ENCODE measurements at regions not wholly inside any gene's neighbourhood (a gene's known extent, or its start where the extent isn't known, plus 50 kb on each side); places are given as distances from the start of the nearest gene placed in this dataset.
"Not testable (repeated sequence)": the region's sequence is repeated elsewhere in the genome, so short reads cannot be mapped to it uniquely, and the experiment has no call there.

DNA sequence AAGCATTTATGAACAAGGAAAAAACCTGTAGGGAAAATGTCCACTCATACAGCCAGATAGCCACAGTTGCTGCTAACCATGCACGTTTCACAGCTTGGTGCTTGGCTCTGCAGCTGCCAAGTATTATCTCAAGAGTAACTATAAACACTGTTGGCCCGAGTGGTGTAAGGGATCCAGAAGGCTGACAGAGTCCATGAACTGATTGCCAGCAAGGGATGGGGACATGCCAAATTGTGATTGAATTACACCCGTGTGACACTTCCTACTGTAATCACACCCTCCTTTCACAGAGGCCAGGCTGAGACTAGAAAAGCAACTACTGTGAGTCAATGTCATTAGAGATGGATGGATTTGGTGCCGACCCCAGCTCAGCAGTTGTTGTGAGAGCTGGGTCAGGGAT is 223.9 kb upstream of the ANKRD50 start:
- POLR2A ChIA-PET: no interaction called here
- H3K27me3 Mint-ChIP-seq: no peaks in the 10 kb centered on the region
- no peaks in the 10 kb centered on the region for H3K36me3 Mint-ChIP-seq (ENCODE audit: low read depth)
- no peak overlapping the region for H3K27ac Mint-ChIP-seq
- no peaks in the 10 kb centered on the region for H3K4me1 Mint-ChIP-seq
- H3K4me3 Mint-ChIP-seq: no peak overlapping the region
- H3K9me3 Mint-ChIP-seq: no peaks in the 10 kb centered on the region
- CTCF ChIA-PET: no interaction called here
- no peak for DNase-seq

DNA sequence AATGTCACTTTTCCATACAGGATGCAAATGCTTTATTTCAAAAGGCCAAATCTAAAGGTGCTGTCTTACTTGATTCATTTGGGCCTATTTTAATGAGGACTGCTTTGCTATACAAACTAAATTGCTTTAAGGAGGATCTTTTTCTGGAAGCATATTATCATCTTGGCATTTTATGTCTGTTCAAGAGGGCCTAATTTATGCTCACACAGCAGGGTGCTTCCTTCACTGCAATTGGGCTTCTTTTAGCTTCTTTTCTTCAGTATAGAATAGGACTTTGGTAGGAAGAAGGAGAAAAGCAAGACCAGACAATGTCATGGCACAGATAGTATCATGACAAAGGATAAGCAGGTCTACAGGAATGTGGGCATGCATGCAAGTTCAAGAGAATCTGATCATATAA is 222.4 kb upstream of the ANKRD50 start:
- no peak overlapping the region for H3K4me3 Mint-ChIP-seq

DNA sequence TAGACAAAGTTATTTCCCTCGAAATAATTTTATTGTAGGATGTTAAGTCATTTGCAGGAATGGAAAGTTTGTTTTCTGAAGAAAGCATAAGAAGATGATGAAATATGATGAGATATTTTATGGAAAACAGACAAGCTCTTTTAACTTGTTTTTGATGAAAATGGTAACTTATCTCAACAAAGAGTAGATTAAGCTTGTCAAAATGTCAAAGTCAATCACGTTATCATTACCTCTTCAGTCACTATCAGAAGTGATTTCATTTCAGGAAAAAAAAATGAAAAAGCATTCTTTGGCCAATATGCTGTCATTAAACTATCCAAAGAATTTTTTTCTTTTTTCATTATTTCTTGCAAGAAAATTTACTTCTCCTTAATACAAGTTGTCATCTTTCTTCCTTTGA is 221.0 kb upstream of the ANKRD50 start:
- ChIA-PET CTCF (no interaction called here), POLR2A (no interaction called here)
- no peak for DNase-seq
- Mint-ChIP-seq H3K4me3 (no peak overlapping the region), H3K27ac (no peak overlapping the region), H3K27me3 (no peaks in the 10 kb centered on the region), H3K36me3 (ENCODE audit: low read depth) (no peaks in the 10 kb centered on the region), H3K4me1 (no peaks in the 10 kb centered on the region), H3K9me3 (no peaks in the 10 kb centered on the region)

More for the DNA sequence above, 222.4 kb upstream of the ANKRD50 start:
- POLR2A ChIA-PET: no interaction called here
- DNase-seq: no peak
- CTCF ChIA-PET: no interaction called here
- Mint-ChIP-seq H3K4me1 (no peaks in the 10 kb centered on the region), H3K27ac (no peak overlapping the region), H3K36me3 (ENCODE audit: low read depth) (no peaks in the 10 kb centered on the region), H3K9me3 (no peaks in the 10 kb centered on the region), H3K27me3 (no peaks in the 10 kb centered on the region)

DNA sequence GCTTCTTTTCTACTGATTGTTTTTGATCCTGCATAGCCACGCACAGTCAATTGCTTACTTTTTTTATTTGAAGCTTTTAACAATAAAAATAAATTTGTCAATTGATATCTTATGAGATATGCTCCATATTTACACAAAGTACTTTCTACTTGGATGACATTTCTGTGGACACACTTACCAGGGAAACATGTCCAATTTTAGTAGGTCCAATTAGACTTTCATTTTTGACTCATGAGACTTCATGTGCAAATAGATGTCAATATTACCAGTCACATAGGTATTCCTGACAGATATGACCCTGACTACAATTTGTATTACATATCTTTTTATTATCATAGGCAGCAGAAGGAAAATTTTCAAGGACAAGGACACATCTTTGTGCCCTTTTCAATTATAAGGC is 219.9 kb upstream of the ANKRD50 start:
- no peaks in the 10 kb centered on the region for H3K27me3 Mint-ChIP-seq
- POLR2A ChIA-PET: no interaction called here
- no peak overlapping the region for H3K27ac Mint-ChIP-seq
- no peak overlapping the region for H3K4me3 Mint-ChIP-seq
- H3K9me3 Mint-ChIP-seq: no peaks in the 10 kb centered on the region
- CTCF ChIA-PET: no interaction called here
- H3K36me3 Mint-ChIP-seq (ENCODE audit: low read depth): no peaks in the 10 kb centered on the region
- H3K4me1 Mint-ChIP-seq: no peaks in the 10 kb centered on the region
- DNase-seq: no peak

DNA sequence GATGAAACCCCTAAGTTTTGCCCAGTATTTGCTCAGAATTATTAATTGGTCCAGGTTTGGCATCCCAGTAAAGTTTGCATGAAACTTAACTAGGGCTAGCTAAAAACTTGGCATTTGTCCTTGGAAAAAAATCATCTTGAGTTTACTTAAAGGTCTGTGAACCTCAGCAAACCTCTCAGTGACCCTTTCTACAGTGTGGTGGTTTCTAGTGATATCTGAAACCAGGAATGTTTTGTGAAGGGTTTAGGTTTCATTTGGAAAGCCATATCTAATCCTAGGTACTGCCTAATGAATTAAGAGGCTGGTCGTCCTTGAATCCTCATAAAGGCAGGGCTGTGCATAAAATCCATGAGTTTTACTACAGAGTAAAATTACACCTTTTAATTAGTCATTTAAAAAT is 218.5 kb upstream of the ANKRD50 start:
- Mint-ChIP-seq H3K27ac (no peak overlapping the region), H3K36me3 (ENCODE audit: low read depth) (no peaks in the 10 kb centered on the region), H3K9me3 (no peaks in the 10 kb centered on the region), H3K4me1 (no peaks in the 10 kb centered on the region), H3K4me3 (no peak overlapping the region), H3K27me3 (no peaks in the 10 kb centered on the region)
- POLR2A ChIA-PET: no interaction called here
- DNase-seq: no peak
- CTCF ChIA-PET: no interaction called here

DNA sequence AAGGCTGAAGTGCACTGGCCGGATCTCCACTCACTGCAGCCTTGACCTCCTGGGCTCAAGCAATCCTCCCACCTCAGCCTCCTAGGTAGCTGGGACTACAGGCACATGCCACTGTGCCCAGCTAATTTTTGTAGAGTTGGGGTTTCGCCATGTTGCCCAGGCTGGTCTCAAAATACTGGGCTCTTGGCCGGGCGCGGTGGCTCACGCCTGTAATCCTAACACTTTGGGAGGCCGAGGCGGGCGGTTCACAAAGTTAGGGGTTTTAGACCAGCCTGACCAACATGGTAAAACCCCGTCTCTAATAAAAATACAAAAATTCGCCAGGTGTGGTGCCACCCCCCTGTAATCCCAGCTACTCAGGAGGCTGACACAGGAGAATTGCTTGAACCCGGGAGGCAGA is 210.2 kb upstream of the ANKRD50 start:
- H3K4me3 Mint-ChIP-seq; H3K36me3 Mint-ChIP-seq (ENCODE audit: low read depth); H3K9me3 Mint-ChIP-seq; CTCF ChIA-PET; POLR2A ChIA-PET; DNase-seq; H3K4me1 Mint-ChIP-seq; H3K27me3 Mint-ChIP-seq; H3K27ac Mint-ChIP-seq: not testable (repeated sequence)

DNA sequence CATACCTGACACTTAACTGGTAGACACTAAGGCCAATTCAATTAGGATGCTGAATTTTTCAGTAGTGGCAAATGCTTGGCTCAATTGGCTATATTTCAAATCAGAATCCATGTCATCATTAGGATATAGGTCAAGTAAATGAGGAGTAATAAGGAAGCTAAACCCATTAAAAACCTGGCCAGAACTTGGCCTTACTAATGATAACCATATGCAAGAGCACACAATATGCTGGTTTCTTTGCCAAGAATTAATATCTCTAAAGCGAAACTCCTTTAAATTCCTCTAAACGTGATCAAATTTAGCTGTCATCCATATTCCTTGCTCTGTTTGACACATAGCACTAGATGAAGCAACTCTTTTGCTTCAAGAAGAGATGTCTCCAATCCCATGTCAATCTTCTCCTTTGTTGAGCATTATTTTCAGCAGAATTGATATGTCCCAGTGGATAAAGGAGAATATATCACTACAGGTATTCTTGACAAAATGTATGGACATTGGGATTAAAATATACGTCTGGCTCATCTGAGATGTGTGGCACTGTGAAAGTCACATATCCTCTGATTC is 206.1 kb upstream of the ANKRD50 start:
- no peak overlapping the region for H3K4me3 Mint-ChIP-seq
- ChIA-PET CTCF (no interaction called here), POLR2A (no interaction called here)
- H3K27ac Mint-ChIP-seq: no peak overlapping the region
- H3K36me3 Mint-ChIP-seq (ENCODE audit: low read depth): no peaks in the 10 kb centered on the region
- H3K4me1 Mint-ChIP-seq: no peaks in the 10 kb centered on the region
- H3K9me3 Mint-ChIP-seq: peaks cover 5% of the 10 kb centered on the region
- no peak for DNase-seq
- no peaks in the 10 kb centered on the region for H3K27me3 Mint-ChIP-seq

DNA sequence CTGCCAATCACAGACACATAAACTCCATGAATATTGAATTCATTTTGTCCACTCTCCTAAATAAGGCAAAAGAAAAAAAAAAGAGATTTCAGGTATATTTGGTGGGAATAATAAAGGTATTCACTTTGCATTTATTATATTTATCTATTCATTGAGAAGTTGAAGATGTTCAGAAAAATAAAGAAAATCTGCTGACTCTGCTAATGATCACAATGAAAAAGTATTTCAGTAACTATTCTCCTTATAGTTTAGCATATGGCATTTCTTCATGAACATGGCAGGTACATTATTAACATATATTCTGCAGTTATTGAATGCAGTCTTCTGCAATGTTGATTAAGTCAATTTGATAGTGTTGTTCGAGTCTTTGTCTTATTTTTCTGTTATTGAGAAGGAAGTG is 202.5 kb upstream of the ANKRD50 start:
- Mint-ChIP-seq H3K27ac (no peak overlapping the region), H3K27me3 (no peaks in the 10 kb centered on the region), H3K4me1 (no peaks in the 10 kb centered on the region), H3K4me3 (no peak overlapping the region), H3K9me3 (peaks cover 7% of the 10 kb centered on the region), H3K36me3 (ENCODE audit: low read depth) (no peaks in the 10 kb centered on the region)
- POLR2A ChIA-PET: no interaction called here
- CTCF ChIA-PET: no interaction called here
- DNase-seq: no peak

DNA sequence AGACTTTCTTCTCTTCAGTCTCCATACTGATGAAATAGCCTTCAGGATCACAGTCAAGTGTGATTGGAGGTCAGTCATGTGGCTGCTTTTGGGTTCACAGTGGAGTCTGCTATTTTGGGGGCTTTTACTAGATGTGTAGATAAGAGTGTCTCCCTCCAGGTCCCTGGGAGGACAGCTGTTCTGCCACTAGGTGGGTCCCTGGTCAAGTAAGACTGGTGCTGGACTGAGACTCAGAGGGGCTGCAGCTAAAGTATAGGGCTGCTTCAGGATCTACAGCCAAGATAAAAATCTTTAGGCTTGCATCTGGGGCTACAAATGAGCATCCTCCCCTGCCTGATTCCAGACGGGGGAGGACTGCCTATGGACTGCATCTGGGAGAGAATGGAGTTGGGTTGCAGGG is 200.7 kb upstream of the ANKRD50 start:
- CTCF ChIA-PET: no interaction called here
- DNase-seq: no peak
- Mint-ChIP-seq H3K36me3 (ENCODE audit: low read depth) (no peaks in the 10 kb centered on the region), H3K9me3 (peaks cover 7% of the 10 kb centered on the region), H3K27ac (no peak overlapping the region), H3K4me3 (no peak overlapping the region), H3K4me1 (no peaks in the 10 kb centered on the region), H3K27me3 (no peaks in the 10 kb centered on the region)
- POLR2A ChIA-PET: no interaction called here

DNA sequence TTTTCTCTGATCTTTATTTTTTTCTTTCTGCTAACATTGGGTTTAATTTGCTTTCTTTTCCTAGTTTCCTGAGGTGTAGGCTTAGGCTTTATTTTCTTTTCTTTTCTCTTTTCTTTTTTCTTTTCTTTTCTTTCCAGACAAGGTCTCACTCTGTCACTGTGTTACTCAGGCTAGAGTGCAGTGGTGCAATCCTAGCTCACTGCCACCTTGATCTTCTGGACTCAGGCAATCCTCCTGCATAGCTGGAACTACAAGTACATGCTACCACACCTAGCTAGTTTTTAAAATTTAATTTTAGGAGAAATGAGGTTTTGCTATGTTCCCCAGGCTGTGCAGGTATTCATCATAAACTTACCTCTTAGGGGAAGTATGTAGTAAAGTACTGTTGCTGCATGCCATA is 197.8 kb upstream of the ANKRD50 start:
- POLR2A ChIA-PET: no interaction called here
- peaks cover 5% of the 10 kb centered on the region for H3K9me3 Mint-ChIP-seq
- H3K27me3 Mint-ChIP-seq: no peaks in the 10 kb centered on the region
- H3K36me3 Mint-ChIP-seq (ENCODE audit: low read depth): no peaks in the 10 kb centered on the region
- no peaks in the 10 kb centered on the region for H3K4me1 Mint-ChIP-seq
- DNase-seq: no peak
- H3K27ac Mint-ChIP-seq: no peak overlapping the region
- CTCF ChIA-PET: no interaction called here
- H3K4me3 Mint-ChIP-seq: no peak overlapping the region

DNA sequence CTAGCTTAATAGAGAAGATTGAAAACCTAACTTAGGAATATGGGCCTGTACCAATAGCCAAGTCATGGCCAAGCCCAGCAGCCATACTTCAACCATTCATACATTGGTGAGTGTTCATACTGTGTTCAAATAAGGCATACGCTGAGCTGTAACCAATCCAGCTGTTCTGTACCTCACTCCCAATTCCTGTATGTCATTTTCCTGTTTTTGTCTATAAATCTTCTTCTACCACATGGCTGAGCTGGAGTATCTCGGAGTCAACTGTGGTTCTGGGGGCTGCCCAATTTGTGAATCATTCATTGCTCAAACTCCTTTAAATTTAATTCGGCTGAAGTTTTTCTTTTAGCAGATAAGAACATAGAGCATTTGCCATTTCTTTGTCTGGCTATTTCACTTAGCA is 195.3 kb upstream of the ANKRD50 start:
- Mint-ChIP-seq H3K27me3 (no peaks in the 10 kb centered on the region), H3K4me3 (no peak overlapping the region), H3K27ac (no peak overlapping the region), H3K9me3 (peaks cover 2% of the 10 kb centered on the region), H3K4me1 (no peaks in the 10 kb centered on the region), H3K36me3 (ENCODE audit: low read depth) (no peaks in the 10 kb centered on the region)
- ChIA-PET POLR2A (no interaction called here), CTCF (no interaction called here)
- no peak for DNase-seq

DNA sequence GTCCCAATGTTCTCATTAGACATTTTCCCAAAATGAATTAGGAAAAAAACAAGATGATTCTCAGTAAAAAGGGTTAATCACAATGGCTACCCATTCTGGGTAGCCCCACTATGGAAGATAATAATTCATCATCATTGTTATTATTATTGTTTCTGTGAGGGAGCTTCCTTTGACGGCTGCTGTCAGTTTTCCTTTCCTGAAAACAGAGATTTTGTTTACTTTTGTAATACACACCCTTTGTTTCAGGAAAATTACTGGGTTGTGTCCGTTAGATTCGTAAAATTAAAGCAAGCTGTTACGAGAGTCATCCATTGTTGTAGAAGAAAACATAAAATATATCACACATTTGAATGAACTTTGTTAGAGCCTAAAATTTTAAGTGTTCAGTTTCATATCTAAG is 192.9 kb upstream of the ANKRD50 start:
- no peak overlapping the region for H3K4me3 Mint-ChIP-seq

DNA sequence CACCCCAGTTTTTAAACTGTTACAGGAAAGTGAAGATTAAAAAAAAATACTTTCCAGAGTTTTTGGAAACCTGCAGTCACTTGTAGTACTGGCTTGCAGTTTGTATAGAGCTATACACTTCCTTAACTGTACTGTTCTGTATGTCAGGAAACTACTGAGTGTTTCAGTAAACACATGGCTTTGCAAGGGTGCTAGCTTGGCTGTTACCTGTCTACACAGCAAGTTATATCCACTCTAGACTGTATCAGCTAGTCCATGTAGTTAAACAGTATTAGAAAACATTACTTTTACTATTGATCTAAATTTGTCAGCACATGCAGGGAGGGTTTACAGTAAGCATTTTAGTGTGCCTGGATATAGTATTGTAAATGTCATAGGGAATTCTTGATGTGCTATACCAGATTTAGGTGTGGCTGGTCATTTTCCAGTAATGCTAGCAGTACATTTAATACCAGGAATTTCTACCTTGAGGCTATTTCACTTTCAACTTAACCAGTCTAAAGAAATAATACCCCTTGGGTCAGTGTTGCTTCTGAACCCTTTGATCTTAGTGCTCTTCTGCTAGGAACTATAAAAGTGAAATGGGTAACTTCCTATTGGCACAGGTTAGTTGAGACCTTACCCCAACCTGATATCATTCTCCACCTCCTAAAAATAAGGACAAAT is 192.3 kb upstream of the ANKRD50 start:
- CTCF ChIA-PET: no interaction called here
- Mint-ChIP-seq H3K9me3 (no peaks in the 10 kb centered on the region), H3K27me3 (no peaks in the 10 kb centered on the region), H3K27ac (no peak overlapping the region), H3K36me3 (ENCODE audit: low read depth) (no peaks in the 10 kb centered on the region), H3K4me1 (no peaks in the 10 kb centered on the region), H3K4me3 (no peak overlapping the region)
- POLR2A ChIA-PET: no interaction called here
- no peak for DNase-seq

More for the DNA sequence above, 192.9 kb upstream of the ANKRD50 start:
- Mint-ChIP-seq H3K4me1 (no peaks in the 10 kb centered on the region), H3K9me3 (no peaks in the 10 kb centered on the region), H3K27ac (no peak overlapping the region), H3K36me3 (ENCODE audit: low read depth) (no peaks in the 10 kb centered on the region), H3K27me3 (no peaks in the 10 kb centered on the region)
- ChIA-PET CTCF (no interaction called here), POLR2A (no interaction called here)
- DNase-seq: no peak

DNA sequence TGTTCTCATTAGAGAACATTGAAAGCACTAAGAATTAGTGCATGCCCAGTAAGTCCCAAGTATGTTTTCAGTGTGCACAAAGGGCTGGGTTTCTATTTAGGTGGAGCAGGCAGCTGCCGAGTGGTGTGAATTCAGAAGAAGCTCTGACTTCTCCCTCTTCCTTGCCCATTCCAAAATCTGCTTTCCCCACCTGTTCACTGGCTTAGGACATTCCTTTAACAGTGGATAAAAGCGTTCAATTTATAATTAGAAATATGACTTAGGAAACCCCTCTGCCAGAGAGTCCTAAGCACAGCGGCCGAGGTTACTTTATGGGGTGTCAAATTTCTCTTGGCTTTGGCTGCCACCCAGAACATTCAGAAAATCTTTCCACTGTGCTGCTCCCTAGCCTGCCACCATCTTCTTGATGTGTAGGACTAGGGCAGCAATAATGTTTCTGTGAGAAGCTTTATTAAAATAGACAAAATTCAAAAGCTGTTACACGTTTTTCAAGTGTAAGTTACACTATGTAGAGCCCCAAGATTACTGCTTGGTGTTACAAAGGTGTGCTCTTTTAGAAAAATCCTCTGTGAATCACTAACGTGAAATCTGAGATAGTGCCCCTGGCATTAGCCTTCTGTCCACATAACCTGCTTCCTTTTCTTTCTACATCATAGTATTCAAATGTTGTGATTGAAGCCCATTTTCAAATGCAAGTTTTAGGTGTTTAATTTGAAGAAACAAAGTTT is 191.6 kb upstream of the ANKRD50 start:
- no peaks in the 10 kb centered on the region for H3K9me3 Mint-ChIP-seq
- POLR2A ChIA-PET: no interaction called here
- DNase-seq: no peak
- no peaks in the 10 kb centered on the region for H3K27me3 Mint-ChIP-seq
- H3K4me3 Mint-ChIP-seq: no peak overlapping the region
- H3K27ac Mint-ChIP-seq: no peak overlapping the region
- H3K36me3 Mint-ChIP-seq (ENCODE audit: low read depth): no peaks in the 10 kb centered on the region
- CTCF ChIA-PET: no interaction called here
- H3K4me1 Mint-ChIP-seq: no peaks in the 10 kb centered on the region

Measured in activated CD4-positive, alpha-beta T cell treated with anti-CD3 and anti-CD28 coated beads, Interleukin-2, amount 10 ng/mL, durations not matched to agents 7 days and 5 days (primary cell).